GM12878 (cell line): ENCODE measurements at regions not wholly inside any gene's neighbourhood (a gene's known extent, or its start where the extent isn't known, plus 50 kb on each side); places are given as distances from the start of the nearest gene placed in this dataset.

Source experiments
- ATAC-seq: fragments of 200-7000 bp; cut with Tn5 transposase; 3 replicates; pipeline ENCODE4 v1.9.1; 2020; ENCODE audit warnings: mild to moderate bottlenecking, moderate library complexity
- BruUV-seq: library from RNA; stranded (reverse); fragments of 400-500 nt; replicated peaks from 2 replicates; lab custom pipeline; 2021; lab: Mats Ljungman, UMichigan
- CTCF ChIA-PET: fragments of 300-600 bp; sonication (Branson Sonifier 250); formaldehyde crosslinking; extraction: SDS; loops from one replicate; lab custom pipeline; 2021; ENCODE audit warnings: inconsistent platforms; lab: Yijun Ruan, JAX
- POLR2A ChIA-PET: fragments of 350-600 bp; formaldehyde crosslinking; extraction: SDS; loops from one replicate; lab custom pipeline; 2021; ENCODE audit warnings: inconsistent platforms; lab: Charles Lee
- RAD21 ChIA-PET: fragments of 300-600 bp; sonication (Branson Sonifier 250); formaldehyde crosslinking; loops from one replicate; lab custom pipeline; 2023; ENCODE audit warnings: antibody characterized with exemption; ENCODE audit not compliant: unreplicated experiment; lab: Charles Lee
- SMC1A ChIA-PET: fragments of 300-600 bp; sonication (Branson Sonifier 250); formaldehyde crosslinking; loops from one replicate; lab custom pipeline; 2023; ENCODE audit not compliant: unreplicated experiment, uncharacterized antibody; lab: Charles Lee
- DNase-seq: peaks from one replicate; pipeline ENCODE4 v3.0.0-alpha.2; 2011; ENCODE audit warnings: low read depth, low spot score
- FAIRE-seq: peaks from 3 replicates; lab custom pipeline; 2011; peaks lifted over from hg19 to GRCh38; lab: Jason Lieb, UNC
- H2AFZ ChIP-seq: 2 replicates; pipeline ENCODE4 v1.6.0; 2011; ENCODE audit warnings: low read depth, low read length, control low read depth; ENCODE audit not compliant: control insufficient read depth
- H3K27ac ChIP-seq: 2 replicates; pipeline ENCODE4 v1.5.1; 2011; ENCODE audit warnings: control low read depth; ENCODE audit not compliant: control insufficient read depth, insufficient read depth
- H3K27me3 ChIP-seq, 2 experiments: replicated peaks in 1 of 2; 2 replicates each; pipeline versions ENCODE4 v1.6.0 to v1.6.1; 2011; ENCODE audit warnings: low read length in 1 of 2; ENCODE audit not compliant: control insufficient read depth in 2 of 2, insufficient read depth in 2 of 2
- H3K36me3 ChIP-seq, 2 experiments: 2 replicates each; pipeline ENCODE4 v1.5.1; 2011; ENCODE audit warnings: low read length in 1 of 2; ENCODE audit not compliant: control insufficient read depth in 2 of 2, insufficient read depth in 2 of 2
- H3K4me1 ChIP-seq: 2 replicates; pipeline ENCODE4 v1.6.1; 2011; ENCODE audit warnings: mild to moderate bottlenecking, low read length, moderate library complexity, mixed read lengths; ENCODE audit not compliant: control insufficient read depth, insufficient read depth
- H3K4me2 ChIP-seq: 2 replicates; pipeline ENCODE4 v1.6.0; 2011; ENCODE audit warnings: control low read depth; ENCODE audit not compliant: control insufficient read depth, insufficient read depth
- H3K4me3 ChIP-seq: fragments of 200-600 bp; sonication (generic); 2 replicates; pipeline ENCODE4 v1.5.1; 2016
- H3K79me2 ChIP-seq: 2 replicates; pipeline ENCODE4 v1.6.0; 2011; ENCODE audit warnings: low read length; ENCODE audit not compliant: control insufficient read depth, insufficient read depth
- H3K9ac ChIP-seq: 2 replicates; pipeline ENCODE4 v1.8.0; 2011; ENCODE audit warnings: low read length, control low read depth, mixed read lengths; ENCODE audit not compliant: control insufficient read depth, insufficient read depth
- H3K9me3 ChIP-seq: replicated peaks from 3 replicates; pipeline ENCODE4 v1.5.1; 2011; ENCODE audit warnings: mild to moderate bottlenecking, low read length; ENCODE audit not compliant: control insufficient read depth, insufficient read depth
- H4K20me1 ChIP-seq: 2 replicates; pipeline ENCODE4 v1.6.0; 2011; ENCODE audit not compliant: control insufficient read depth, insufficient read depth
- CREM ChIP-seq: IDR thresholded peaks from 2 replicates; pipeline ENCODE4 v1.6.1; 2014; ENCODE audit warnings: antibody characterized with exemption, low read depth
- JUNB ChIP-seq: IDR thresholded peaks from 2 replicates; pipeline ENCODE4 v1.6.1; 2016; ENCODE audit warnings: antibody characterized with exemption, mild to moderate bottlenecking
- MEF2B ChIP-seq: fragments of 450-650 bp; IDR thresholded peaks from 2 replicates; pipeline ENCODE4 v1.6.1; 2018; ENCODE audit warnings: mild to moderate bottlenecking, moderate library complexity; ENCODE audit not compliant: partially characterized antibody, poor library complexity, severe bottlenecking
- RAD21 ChIP-seq: IDR thresholded peaks from 2 replicates; pipeline ENCODE4 v1.6.1; 2011; ENCODE audit warnings: mild to moderate bottlenecking, low read depth, low read length, moderate library complexity; ENCODE audit not compliant: insufficient read depth
- RB1 ChIP-seq: fragments of 450-650 bp; formaldehyde crosslinking; IDR thresholded peaks from 2 replicates; pipeline ENCODE4 v1.6.1; 2017; ENCODE audit warnings: mild to moderate bottlenecking, borderline replicate concordance
- WGBS: methylation state at CpG from one replicate; pipeline ENCODE4 v1.1.6; 2016; ENCODE audit warnings: low lambda C conversion rate; ENCODE audit not compliant: insufficient replicate concordance, insufficient coverage; ENCODE audit errors: missing lambda C conversion rate; 5-methylcytosine and 5-hydroxymethylcytosine counted together
- in situ Hi-C: fragments of 300-500 bp; cut with MboI; formaldehyde crosslinking; loops from 9 replicates; pipeline ENCODE4 v1.14.3; 2018; ENCODE audit warnings: mixed read lengths
- intact Hi-C: fragments of 100-400 bp; cut with micrococcal nuclease; formaldehyde crosslinking; loops from one replicate; pipeline ENCODE4 v1.14.2; 2022; ENCODE audit not compliant: unreplicated experiment
- TF ChIP-seq, protein P1 (sequence below): IDR thresholded peaks from 2 replicates; pipeline ENCODE4 v1.6.1; 2012; ENCODE audit warnings: low read depth, low read length, improper control_type of control experiment
- TF ChIP-seq, protein P2 (sequence below): fragments of 150-350 bp; IDR thresholded peaks from 2 replicates; pipeline ENCODE4 v1.6.1; 2014; ENCODE audit warnings: mild to moderate bottlenecking, low read depth, low read length

DNA sequence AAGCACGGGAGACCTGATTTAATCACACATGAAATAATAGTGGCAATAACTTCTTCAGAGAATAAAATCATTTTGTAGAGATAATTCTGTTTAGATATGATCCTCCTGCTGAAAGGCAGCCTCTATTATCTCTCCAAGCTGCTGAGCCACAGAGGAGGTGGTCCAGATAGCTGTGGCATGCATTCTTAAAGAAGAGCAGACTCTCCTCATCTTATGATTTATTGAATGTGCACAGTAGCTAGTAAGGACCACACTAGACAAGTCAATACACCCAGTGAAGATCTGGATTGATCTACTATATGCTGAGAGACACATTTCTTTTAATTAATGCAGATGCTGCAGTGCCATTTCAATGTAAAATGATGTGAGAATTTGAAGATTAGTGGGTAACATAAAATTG, 552.9 kb upstream of the ANO3 start:
- Histone ChIP-seq H3K4me1 (no peaks in the 10 kb centered on the region), H3K27me3 (no peaks in the 10 kb centered on the region), H3K79me2 (no peaks in the 10 kb centered on the region), H3K4me2 (no peak overlapping the region), H3K4me3 (no peak overlapping the region), H2AFZ (no peak overlapping the region), H3K9me3 (no peaks in the 10 kb centered on the region), H3K36me3 (no peaks in the 10 kb centered on the region), H3K9ac (no peak overlapping the region), H4K20me1 (no peaks in the 10 kb centered on the region), H3K27ac (no peak overlapping the region)
- DNase-seq: no peak
- ChIA-PET SMC1A (no interaction called here), POLR2A (no interaction called here), CTCF (no interaction called here), RAD21 (no interaction called here)
- BruUV-seq: no TSS peak
- whole genome bisulfite sequencing: 0% methylated on average over 1 of the region's 1 CpG
- intact Hi-C loops: no loop called here
- in situ Hi-C loops: no loop called here
- TF ChIP-seq RAD21 (no peak), RB1 (no peak), MEF2B (no peak), CREM (no peak), JUNB (no peak)
- TF ChIP-seq, protein P1, sequence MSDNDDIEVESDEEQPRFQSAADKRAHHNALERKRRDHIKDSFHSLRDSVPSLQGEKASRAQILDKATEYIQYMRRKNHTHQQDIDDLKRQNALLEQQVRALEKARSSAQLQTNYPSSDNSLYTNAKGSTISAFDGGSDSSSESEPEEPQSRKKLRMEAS: no peak
- TF ChIP-seq, protein P2, sequence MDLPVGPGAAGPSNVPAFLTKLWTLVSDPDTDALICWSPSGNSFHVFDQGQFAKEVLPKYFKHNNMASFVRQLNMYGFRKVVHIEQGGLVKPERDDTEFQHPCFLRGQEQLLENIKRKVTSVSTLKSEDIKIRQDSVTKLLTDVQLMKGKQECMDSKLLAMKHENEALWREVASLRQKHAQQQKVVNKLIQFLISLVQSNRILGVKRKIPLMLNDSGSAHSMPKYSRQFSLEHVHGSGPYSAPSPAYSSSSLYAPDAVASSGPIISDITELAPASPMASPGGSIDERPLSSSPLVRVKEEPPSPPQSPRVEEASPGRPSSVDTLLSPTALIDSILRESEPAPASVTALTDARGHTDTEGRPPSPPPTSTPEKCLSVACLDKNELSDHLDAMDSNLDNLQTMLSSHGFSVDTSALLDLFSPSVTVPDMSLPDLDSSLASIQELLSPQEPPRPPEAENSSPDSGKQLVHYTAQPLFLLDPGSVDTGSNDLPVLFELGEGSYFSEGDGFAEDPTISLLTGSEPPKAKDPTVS: no peak
- ATAC-seq: no peak
- FAIRE-seq: no peak
